IPS-NIHi7 (cell line): ENCODE measurements at regions not wholly inside any gene's neighbourhood (a gene's known extent, or its start where the extent isn't known, plus 50 kb on each side); places are given as distances from the start of the nearest gene placed in this dataset.

ENCODE experiments used
- DNase-seq: peaks from one replicate; pipeline ENCODE4 v3.0.0; 2012; ENCODE audit warnings: mixed read lengths; ENCODE audit errors: extremely low spot score

- DNase-seq = no peak
These were observed 615.5 kb upstream of the MKI67 start for GRCh38 chr10:128741680-128742079.

- DNase-seq = peak; percentile 56
These were observed 617.9 kb upstream of the MKI67 start for GRCh38 chr10:128744092-128744491.

GRCh38 chr10:128744811-128745305 lies 618.6 kb upstream of the MKI67 start:
- no peak for DNase-seq

GRCh38 chr10:128747582-128748346 lies 621.5 kb upstream of the MKI67 start:
- DNase-seq = no peak

- DNase-seq = no peak
These were observed 625.1 kb upstream of the MKI67 start for GRCh38 chr10:128751284-128751683.

GRCh38 chr10:128751851-128752250 lies 625.6 kb upstream of the MKI67 start:
- no peak for DNase-seq

GRCh38 chr10:128759174-128759573 lies 633.0 kb upstream of the MKI67 start:
- DNase-seq = no peak

GRCh38 chr10:128763588-128763987 lies 637.4 kb upstream of the MKI67 start:
- peak; percentile 28 for DNase-seq

- DNase-seq = no peak
These were observed 638.0 kb upstream of the MKI67 start for GRCh38 chr10:128764190-128764589.

GRCh38 chr10:128766915-128767314 lies 640.7 kb upstream of the MKI67 start:
- DNase-seq = no peak

GRCh38 chr10:128774979-128775378 lies 648.8 kb upstream of the MKI67 start:
- DNase-seq = no peak

- DNase-seq = no peak
These were observed 649.5 kb upstream of the MKI67 start for GRCh38 chr10:128775743-128776142.

- DNase-seq = peak; percentile 31
These were observed 650.5 kb upstream of the MKI67 start for GRCh38 chr10:128776673-128777252.

GRCh38 chr10:128777342-128777741 lies 651.1 kb upstream of the MKI67 start:
- DNase-seq = no peak

GRCh38 chr10:128779416-128779815 lies 653.2 kb upstream of the MKI67 start:
- DNase-seq = no peak

- DNase-seq = no peak
These were observed 654.0 kb upstream of the MKI67 start for GRCh38 chr10:128780156-128780761.

- no peak for DNase-seq
These were observed 655.4 kb upstream of the MKI67 start for GRCh38 chr10:128781637-128782036.

GRCh38 chr10:128784444-128784843 lies 658.2 kb upstream of the MKI67 start:
- no peak for DNase-seq

GRCh38 chr10:128792426-128793140 lies 666.4 kb upstream of the MKI67 start:
- DNase-seq = no peak

- no peak for DNase-seq
These were observed 667.8 kb upstream of the MKI67 start for GRCh38 chr10:128793726-128794655.

- no peak for DNase-seq
These were observed 670.2 kb upstream of the MKI67 start for GRCh38 chr10:128796396-128796912.
